HG03439 (cell line): ENCODE measurements at regions not wholly inside any gene's neighbourhood (a gene's known extent, or its start where the extent isn't known, plus 50 kb on each side); places are given as distances from the start of the nearest gene placed in this dataset.

ENCODE experiments used
- ATAC-seq: cut with Tn5 transposase; IDR thresholded peaks from one replicate; pipeline ENCODE4 v1.9.1; 2021; ENCODE audit warnings: mild to moderate bottlenecking, moderate library complexity; ENCODE audit not compliant: unreplicated experiment

GRCh38 chr2:21382701-21383520 is 259.1 kb downstream of the TDRD15 start:
- ATAC-seq, result no peak

- no peak for ATAC-seq
These were observed 262.9 kb downstream of the TDRD15 start for GRCh38 chr2:21386666-21387065.

- no peak for ATAC-seq
These were observed 268.9 kb downstream of the TDRD15 start for GRCh38 chr2:21392649-21393048.

- ATAC-seq, result no peak
These were observed 269.4 kb downstream of the TDRD15 start for GRCh38 chr2:21393173-21393572.

- ATAC-seq, result no peak
These were observed 271.6 kb downstream of the TDRD15 start for GRCh38 chr2:21395366-21395765.

- ATAC-seq, result no peak
These were observed 272.5 kb downstream of the TDRD15 start for GRCh38 chr2:21396252-21396651.

- ATAC-seq, result no peak
These were observed 277.4 kb downstream of the TDRD15 start for GRCh38 chr2:21401022-21401698.

GRCh38 chr2:21404137-21404536 is 280.4 kb downstream of the TDRD15 start:
- no peak for ATAC-seq

GRCh38 chr2:21404827-21405625 is 281.3 kb downstream of the TDRD15 start:
- ATAC-seq, result no peak

- ATAC-seq, result no peak
These were observed 282.6 kb downstream of the TDRD15 start for GRCh38 chr2:21406386-21406785.

- no peak for ATAC-seq
These were observed 283.1 kb downstream of the TDRD15 start for GRCh38 chr2:21406911-21407310.

GRCh38 chr2:21407851-21408250 is 284.1 kb downstream of the TDRD15 start:
- no peak for ATAC-seq

GRCh38 chr2:21411741-21412140 is 288.0 kb downstream of the TDRD15 start:
- no peak for ATAC-seq

GRCh38 chr2:21412944-21413443 is 289.2 kb downstream of the TDRD15 start:
- ATAC-seq, result no peak

GRCh38 chr2:21415234-21415633 is 291.5 kb downstream of the TDRD15 start:
- ATAC-seq, result no peak

- no peak for ATAC-seq
These were observed 292.5 kb downstream of the TDRD15 start for GRCh38 chr2:21416226-21416625.

GRCh38 chr2:21418456-21418855 is 294.7 kb downstream of the TDRD15 start:
- no peak for ATAC-seq

GRCh38 chr2:21420553-21421335 is 297.0 kb downstream of the TDRD15 start:
- no peak for ATAC-seq

GRCh38 chr2:21422050-21422449 is 298.3 kb downstream of the TDRD15 start:
- no peak for ATAC-seq

GRCh38 chr2:21422724-21423522 is 299.2 kb downstream of the TDRD15 start:
- no peak for ATAC-seq
